ENCODE measurements at regions not wholly inside any gene's neighbourhood (a gene's known extent, or its start where the extent isn't known, plus 50 kb on each side); places are given as distances from the start of the nearest gene placed in this dataset.
"Not testable (repeated sequence)": the region's sequence is repeated elsewhere in the genome, so short reads cannot be mapped to it uniquely, and the experiment has no call there.

GRCh38 chr21:28066076-28066475, 926.6 kb downstream of the LTN1 start:
- H3K4me3 ChIP-seq, result no peak overlapping the region
- no peak overlapping the region for H3K27ac ChIP-seq
- DNase-seq (ENCODE audit: low spot score), result no peak
- no peak for TF ChIP-seq CTCF (IDR thresholded peaks at IDR 0.05)

- DNase-seq (ENCODE audit: low spot score), result no peak
- Histone ChIP-seq H3K4me3 (no peak overlapping the region), H3K27ac (no peak overlapping the region)
- no peak for TF ChIP-seq CTCF (IDR thresholded peaks at IDR 0.05)
Observed at GRCh38 chr21:28063241-28064216, 929.1 kb downstream of the LTN1 start.

GRCh38 chr21:28052956-28053355, 939.7 kb downstream of the LTN1 start:
- H3K4me3 ChIP-seq; H3K27ac ChIP-seq; DNase-seq (ENCODE audit: low spot score): not testable (repeated sequence)

- not testable (repeated sequence) for H3K27ac ChIP-seq; H3K4me3 ChIP-seq; DNase-seq (ENCODE audit: low spot score)
- TF ChIP-seq CTCF (IDR thresholded peaks at IDR 0.05), result peak; percentile 51
Observed at GRCh38 chr21:28051649-28052048, 941.0 kb downstream of the LTN1 start.

- H3K4me3 ChIP-seq, H3K27ac ChIP-seq: not testable (repeated sequence)
Observed at GRCh38 chr21:28035692-28036091, 957.0 kb downstream of the LTN1 start.

GRCh38 chr21:28034916-28035315, 957.8 kb downstream of the LTN1 start:
- H3K4me3 ChIP-seq; H3K27ac ChIP-seq; DNase-seq (ENCODE audit: low spot score): not testable (repeated sequence)

More at GRCh38 chr21:28035692-28036091, 957.0 kb downstream of the LTN1 start:
- not testable (repeated sequence) for DNase-seq (ENCODE audit: low spot score)

GRCh38 chr21:28034334-28034733, 958.3 kb downstream of the LTN1 start:
- not testable (repeated sequence) for H3K27ac ChIP-seq; DNase-seq (ENCODE audit: low spot score); H3K4me3 ChIP-seq

GRCh38 chr21:28032652-28033051, 960.0 kb downstream of the LTN1 start:
- not testable (repeated sequence) for H3K4me3 ChIP-seq; DNase-seq (ENCODE audit: low spot score); H3K27ac ChIP-seq

- not testable (repeated sequence) for DNase-seq (ENCODE audit: low spot score); H3K27ac ChIP-seq; H3K4me3 ChIP-seq
Observed at GRCh38 chr21:28031066-28031465, 961.6 kb downstream of the LTN1 start.

- Histone ChIP-seq H3K27ac (no peak overlapping the region), H3K4me3 (no peak overlapping the region)
- no peak for TF ChIP-seq CTCF (IDR thresholded peaks at IDR 0.05)
- DNase-seq (ENCODE audit: low spot score), result no peak
Observed at GRCh38 chr21:28025111-28025510, 967.6 kb downstream of the LTN1 start.

All from coronary artery (tissue), 2 donors.